HCT116 (cell line): ENCODE measurements at regions not wholly inside any gene's neighbourhood (a gene's known extent, or its start where the extent isn't known, plus 50 kb on each side); places are given as distances from the start of the nearest gene placed in this dataset.

Experiments used
- ATAC-seq: fragments of 200-7000 bp; cut with Tn5 transposase; 2 replicates; pipeline ENCODE4 v1.9.1; 2020; ENCODE audit warnings: mild to moderate bottlenecking, moderate library complexity
- BruUV-seq: library from RNA; stranded (reverse); fragments of 400-500 nt; replicated peaks from 2 replicates; lab custom pipeline; 2021; lab: Mats Ljungman, UMichigan
- CTCF ChIA-PET: fragments of 300-600 bp; sonication (Branson Sonifier 250); formaldehyde crosslinking; loops from one replicate; lab custom pipeline; 2021; ENCODE audit warnings: antibody characterized with exemption; lab: Charles Lee
- POLR2A ChIA-PET: fragments of 300-600, 350-600 bp; sonication (Branson Sonifier 250); formaldehyde crosslinking; loops from one replicate; lab custom pipeline; 2021; ENCODE audit warnings: antibody characterized with exemption; lab: Charles Lee
- RAD21 ChIA-PET, 2 experiments: fragments of 300-600 bp; sonication (Branson Sonifier 250); formaldehyde crosslinking; loops; one replicate each; lab custom pipeline; 2023; ENCODE audit warnings: low total read pairs in 2 of 2; ENCODE audit not compliant: uncharacterized antibody in 2 of 2, unreplicated experiment in 2 of 2, low non-redundant PET in 1 of 2; lab: Charles Lee
- DNase-seq: peaks from one replicate; pipeline ENCODE4 v3.0.0-alpha.2; 2010; ENCODE audit warnings: low read depth, low spot score
- H2AFZ ChIP-seq: fragments of 200-600 bp; shearing (Covaris generic), sonication (generic); 2 replicates; pipeline ENCODE4 v1.6.1; 2017; ENCODE audit warnings: low read depth, mixed run types, mixed read lengths, antibody characterized with exemption, low read length; ENCODE audit not compliant: poor library complexity, severe bottlenecking
- H3K27ac ChIP-seq: 2 replicates; pipeline ENCODE4 v1.5.1; 2012; ENCODE audit warnings: low read depth, low read length
- H3K27me3 ChIP-seq: fragments of 200-600 bp; sonication (generic); 2 replicates; pipeline ENCODE4 v1.6.1; 2016; ENCODE audit warnings: mixed run types, low read length, mixed read lengths; ENCODE audit not compliant: insufficient read depth
- H3K36me3 ChIP-seq, 2 experiments: fragments of 200-500 bp in 1 of 2; fragments of 200-600 bp in 1 of 2; sonication (Bioruptor generic) in 1 of 2; sonication (generic) in 1 of 2; 2 replicates each; pipeline versions ENCODE4 v1.5.1 to v1.6.1; 2014 to 2016; ENCODE audit warnings: low read length in 2 of 2, inconsistent platforms in 1 of 2, mixed read lengths in 1 of 2, mixed run types in 1 of 2; ENCODE audit not compliant: insufficient read depth in 2 of 2, control insufficient read depth in 1 of 2
- H3K4me1 ChIP-seq, 2 experiments: fragments of 200-600 bp in 1 of 2; sonication (generic) in 1 of 2; 2 replicates each; pipeline versions ENCODE4 v1.5.1 to v1.6.1; 2012 to 2017; ENCODE audit warnings: low read length in 2 of 2, inconsistent platforms in 1 of 2, mild to moderate bottlenecking in 1 of 2, mixed read lengths in 1 of 2, mixed run types in 1 of 2, moderate library complexity in 1 of 2; ENCODE audit not compliant: insufficient read depth in 2 of 2, control insufficient read depth in 1 of 2
- H3K4me2 ChIP-seq: fragments of 200-600 bp; sonication (generic); 2 replicates; pipeline ENCODE4 v1.6.1; 2017; ENCODE audit warnings: mixed run types, low read length, mixed read lengths
- H3K4me3 ChIP-seq, 2 experiments: fragments of 200-600 bp in 1 of 2; sonication (generic) in 1 of 2; replicated peaks in 1 of 2; 2 replicates each; pipeline ENCODE4 v1.5.1; 2011 to 2016; ENCODE audit warnings: low read length in 2 of 2, control low read depth in 1 of 2, low read depth in 1 of 2, mild to moderate bottlenecking in 1 of 2, mixed read lengths in 1 of 2, mixed run types in 1 of 2
- H3K79me2 ChIP-seq: fragments of 200-600 bp; sonication (generic); 2 replicates; pipeline ENCODE4 v1.6.1; 2017; ENCODE audit warnings: mild to moderate bottlenecking, mixed run types, low read length, moderate library complexity, mixed read lengths; ENCODE audit not compliant: insufficient read depth
- H3K9ac ChIP-seq: fragments of 200-600 bp; sonication (generic); 2 replicates; pipeline ENCODE4 v1.6.1; 2016; ENCODE audit warnings: low read length, mixed read lengths
- H3K9me2 ChIP-seq: fragments of 200-600 bp; sonication (generic), shearing (Covaris generic); 2 replicates; pipeline ENCODE4 v1.6.1; 2017; ENCODE audit warnings: mixed run types, mild to moderate bottlenecking, moderate library complexity; ENCODE audit not compliant: insufficient read depth
- H3K9me3 ChIP-seq, 2 experiments: fragments of 200-500 bp in 1 of 2; fragments of 200-600 bp in 1 of 2; sonication (Bioruptor generic) in 1 of 2; sonication (generic) in 1 of 2; 2 replicates each; pipeline ENCODE4 v1.6.1; 2014 to 2017; ENCODE audit warnings: low read length in 2 of 2, mixed read lengths in 2 of 2, inconsistent platforms in 1 of 2, low read depth in 1 of 2, mild to moderate bottlenecking in 1 of 2, mixed run types in 1 of 2, moderate library complexity in 1 of 2; ENCODE audit not compliant: control insufficient read depth in 1 of 2, insufficient read depth in 1 of 2
- H4K20me1 ChIP-seq: fragments of 200-600 bp; sonication (generic), shearing (Covaris generic); 2 replicates; pipeline ENCODE4 v1.6.1; 2017; ENCODE audit warnings: mixed run types, mild to moderate bottlenecking, moderate library complexity; ENCODE audit not compliant: insufficient read depth
- CBX3 ChIP-seq: IDR thresholded peaks from 2 replicates; pipeline ENCODE4 v1.6.1; 2012; ENCODE audit warnings: low read depth
- ELF1 ChIP-seq: IDR thresholded peaks from 2 replicates; pipeline ENCODE4 v1.6.1; 2012; ENCODE audit warnings: low read depth, borderline replicate concordance
- EZH2 ChIP-seq: fragments of 200-600 bp; sonication (generic); IDR thresholded peaks from 2 replicates; pipeline ENCODE4 v1.6.1; 2017; ENCODE audit warnings: antibody characterized with exemption, mixed run types
- EZH2phosphoT487 ChIP-seq: fragments of 200-600 bp; IDR thresholded peaks from 2 replicates; pipeline ENCODE4 v1.6.1; 2018; ENCODE audit warnings: antibody characterized with exemption, borderline replicate concordance
- JUND ChIP-seq: IDR thresholded peaks from 2 replicates; pipeline ENCODE4 v1.6.1; 2012
- POLR2A ChIP-seq: IDR thresholded peaks from 2 replicates; pipeline ENCODE4 v1.7.0; 2011; ENCODE audit warnings: borderline replicate concordance; ENCODE audit not compliant: insufficient read depth, insufficient read length; ENCODE audit errors: extremely low read depth
- REST ChIP-seq: IDR thresholded peaks from 2 replicates; pipeline ENCODE4 v1.6.1; 2012; ENCODE audit warnings: low read depth
- SIN3A ChIP-seq: IDR thresholded peaks from 2 replicates; pipeline ENCODE4 v1.6.1; 2012; ENCODE audit warnings: low read depth
- SRF ChIP-seq: IDR thresholded peaks from 2 replicates; pipeline ENCODE4 v1.6.1; 2012; ENCODE audit warnings: low read depth
- TCF7L2 ChIP-seq: IDR thresholded peaks from 2 replicates; pipeline ENCODE4 v1.7.0; 2011; ENCODE audit warnings: borderline replicate concordance, inconsistent platforms; ENCODE audit not compliant: insufficient read depth, insufficient read length; ENCODE audit errors: extremely low read depth
- ZFX ChIP-seq: fragments of 450-650 bp; IDR thresholded peaks from 2 replicates; pipeline ENCODE4 v1.6.1; 2017
- ZNF274 ChIP-seq: fragments of 200-500 bp; sonication (Bioruptor generic); IDR thresholded peaks from 2 replicates; pipeline ENCODE4 v1.6.1; 2014; ENCODE audit warnings: mild to moderate bottlenecking, low read depth, low read length, inconsistent platforms
- intact Hi-C: fragments of 100-400 bp; cut with micrococcal nuclease; formaldehyde crosslinking; loops from 2 replicates; pipeline ENCODE4 v1.10.0; 2022
- TF ChIP-seq, protein P1 (sequence below): IDR thresholded peaks from 2 replicates; pipeline ENCODE4 v1.6.1; 2011; ENCODE audit warnings: mild to moderate bottlenecking, low read length, moderate library complexity; ENCODE audit not compliant: insufficient replicate concordance; ENCODE audit errors: extremely low read depth
- TF ChIP-seq, protein P2 (sequence below), 3 experiments: fragments of 200-600 bp in 1 of 3; sonication (generic) in 1 of 3; IDR thresholded peaks in 2 of 3; conservative IDR thresholded peaks in 1 of 3; 2 replicates each; pipeline ENCODE4 v1.5.1; 2012 to 2017; ENCODE audit warnings: low read depth in 2 of 3, low read length in 2 of 3, antibody characterized with exemption in 1 of 3, borderline replicate concordance in 1 of 3, control low read depth in 1 of 3, mild to moderate bottlenecking in 1 of 3, mixed read lengths in 1 of 3, mixed run types in 1 of 3, moderate library complexity in 1 of 3; ENCODE audit not compliant: insufficient read depth in 1 of 3

- Histone ChIP-seq H3K9me3 (peaks cover 0 to 29% of the 10 kb centered on the region in 2 experiments; a peak in 2 of 4 replicates), H4K20me1 (no peaks in the 10 kb centered on the region), H3K27ac (no peak overlapping the region), H3K27me3 (no peaks in the 10 kb centered on the region), H3K79me2 (no peaks in the 10 kb centered on the region), H3K4me2 (no peak overlapping the region), H3K9ac (no peak overlapping the region), H2AFZ (no peak overlapping the region), H3K9me2 (no peaks in the 10 kb centered on the region), H3K4me1 (no peaks in the 10 kb centered on the region), H3K36me3 (no peaks in the 10 kb centered on the region), H3K4me3 (no peak overlapping the region)
- intact Hi-C loops: no loop called here
- ChIA-PET RAD21 (no interaction called here), POLR2A (no interaction called here), CTCF (no interaction called here)
- no peak for TF ChIP-seq ZNF274
- no peak for TF ChIP-seq CBX3
- no peak for TF ChIP-seq SRF
- ATAC-seq (no peak), DNase-seq (no peak)
- no TSS peak for BruUV-seq
Observed at GRCh38 chr2:14185906-14186305, 446.6 kb upstream of the LRATD1 start.

DNA sequence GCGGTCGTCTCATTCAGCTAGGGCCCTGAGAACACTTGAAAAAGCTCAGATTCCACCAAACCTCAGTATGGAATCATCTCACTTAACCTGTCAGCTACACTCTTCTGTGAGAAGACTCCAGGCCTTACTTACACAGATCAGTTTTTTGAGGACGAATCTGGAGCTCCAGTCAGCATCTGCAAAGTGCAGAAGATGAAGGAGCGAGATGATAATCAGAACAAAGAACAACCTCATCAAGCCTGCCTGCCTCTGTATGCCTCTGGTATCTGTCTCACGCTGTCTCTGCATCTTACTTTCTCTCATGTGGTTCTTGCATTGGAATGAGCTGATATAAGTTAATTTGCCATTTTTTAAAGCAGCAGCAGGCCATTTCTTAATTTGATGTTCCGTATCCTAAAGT is 444.1 kb upstream of the LRATD1 start:
- no TSS peak for BruUV-seq
- Histone ChIP-seq H3K27ac (no peak overlapping the region), H3K4me3 (no peak overlapping the region), H3K9me2 (no peaks in the 10 kb centered on the region), H4K20me1 (no peaks in the 10 kb centered on the region), H3K79me2 (no peaks in the 10 kb centered on the region), H3K9me3 (peaks cover 0 to 29% of the 10 kb centered on the region in 2 experiments; a peak in 2 of 4 replicates), H2AFZ (no peak overlapping the region), H3K36me3 (no peaks in the 10 kb centered on the region), H3K27me3 (no peaks in the 10 kb centered on the region), H3K9ac (no peak overlapping the region), H3K4me1 (no peaks in the 10 kb centered on the region), H3K4me2 (no peak overlapping the region)
- intact Hi-C loops: no loop called here
- no peak for DNase-seq
- POLR2A ChIA-PET: no interaction called here
- CTCF ChIA-PET: no interaction called here
- RAD21 ChIA-PET: no interaction called here
- ATAC-seq: no peak
- TF ChIP-seq TCF7L2 (no peak), POLR2A (no peak), EZH2phosphoT487 (no peak), ZNF274 (no peak), REST (no peak), SIN3A (no peak), SRF (no peak), ELF1 (no peak), EZH2 (no peak), JUND (no peak), ZFX (no peak)
- TF ChIP-seq, protein P1, sequence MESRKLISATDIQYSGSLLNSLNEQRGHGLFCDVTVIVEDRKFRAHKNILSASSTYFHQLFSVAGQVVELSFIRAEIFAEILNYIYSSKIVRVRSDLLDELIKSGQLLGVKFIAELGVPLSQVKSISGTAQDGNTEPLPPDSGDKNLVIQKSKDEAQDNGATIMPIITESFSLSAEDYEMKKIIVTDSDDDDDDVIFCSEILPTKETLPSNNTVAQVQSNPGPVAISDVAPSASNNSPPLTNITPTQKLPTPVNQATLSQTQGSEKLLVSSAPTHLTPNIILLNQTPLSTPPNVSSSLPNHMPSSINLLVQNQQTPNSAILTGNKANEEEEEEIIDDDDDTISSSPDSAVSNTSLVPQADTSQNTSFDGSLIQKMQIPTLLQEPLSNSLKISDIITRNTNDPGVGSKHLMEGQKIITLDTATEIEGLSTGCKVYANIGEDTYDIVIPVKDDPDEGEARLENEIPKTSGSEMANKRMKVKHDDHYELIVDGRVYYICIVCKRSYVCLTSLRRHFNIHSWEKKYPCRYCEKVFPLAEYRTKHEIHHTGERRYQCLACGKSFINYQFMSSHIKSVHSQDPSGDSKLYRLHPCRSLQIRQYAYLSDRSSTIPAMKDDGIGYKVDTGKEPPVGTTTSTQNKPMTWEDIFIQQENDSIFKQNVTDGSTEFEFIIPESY: no peak
- TF ChIP-seq, protein P2, sequence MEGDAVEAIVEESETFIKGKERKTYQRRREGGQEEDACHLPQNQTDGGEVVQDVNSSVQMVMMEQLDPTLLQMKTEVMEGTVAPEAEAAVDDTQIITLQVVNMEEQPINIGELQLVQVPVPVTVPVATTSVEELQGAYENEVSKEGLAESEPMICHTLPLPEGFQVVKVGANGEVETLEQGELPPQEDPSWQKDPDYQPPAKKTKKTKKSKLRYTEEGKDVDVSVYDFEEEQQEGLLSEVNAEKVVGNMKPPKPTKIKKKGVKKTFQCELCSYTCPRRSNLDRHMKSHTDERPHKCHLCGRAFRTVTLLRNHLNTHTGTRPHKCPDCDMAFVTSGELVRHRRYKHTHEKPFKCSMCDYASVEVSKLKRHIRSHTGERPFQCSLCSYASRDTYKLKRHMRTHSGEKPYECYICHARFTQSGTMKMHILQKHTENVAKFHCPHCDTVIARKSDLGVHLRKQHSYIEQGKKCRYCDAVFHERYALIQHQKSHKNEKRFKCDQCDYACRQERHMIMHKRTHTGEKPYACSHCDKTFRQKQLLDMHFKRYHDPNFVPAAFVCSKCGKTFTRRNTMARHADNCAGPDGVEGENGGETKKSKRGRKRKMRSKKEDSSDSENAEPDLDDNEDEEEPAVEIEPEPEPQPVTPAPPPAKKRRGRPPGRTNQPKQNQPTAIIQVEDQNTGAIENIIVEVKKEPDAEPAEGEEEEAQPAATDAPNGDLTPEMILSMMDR (IDR thresholded peaks at IDR 0.05 in 2 of 3, conservative IDR thresholded peaks at IDR 0.05 in 1 of 3; ENCODE audit: borderline replicate concordance in 1 of 3, insufficient read depth in 1 of 3, low read depth in 2 of 3, low read length in 2 of 3): no peak
